ENCODE measurements at regions not wholly inside any gene's neighbourhood (a gene's known extent, or its start where the extent isn't known, plus 50 kb on each side); places are given as distances from the start of the nearest gene placed in this dataset.
"Not testable (repeated sequence)": the region's sequence is repeated elsewhere in the genome, so short reads cannot be mapped to it uniquely, and the experiment has no call there.

DNA sequence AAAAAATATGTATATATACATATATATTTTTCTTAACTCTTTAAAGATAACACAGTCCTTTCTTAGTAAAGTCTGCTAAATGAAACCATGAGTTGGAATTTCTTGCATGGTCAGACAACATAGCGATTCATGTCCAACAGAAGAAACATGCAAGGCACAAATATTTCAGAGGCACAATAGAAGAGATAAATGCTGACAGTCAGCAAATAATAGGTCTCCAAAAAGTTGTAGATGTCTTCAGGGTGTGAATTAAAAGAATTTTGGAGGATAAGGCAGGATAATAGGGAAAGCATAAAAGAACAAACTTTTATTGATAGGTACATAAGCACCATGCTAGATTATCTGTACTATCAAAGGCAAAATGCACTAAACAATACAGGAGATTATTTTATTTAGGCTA is 800.2 kb downstream of the PLCL1 start:
- DNase-seq: no peak

DNA sequence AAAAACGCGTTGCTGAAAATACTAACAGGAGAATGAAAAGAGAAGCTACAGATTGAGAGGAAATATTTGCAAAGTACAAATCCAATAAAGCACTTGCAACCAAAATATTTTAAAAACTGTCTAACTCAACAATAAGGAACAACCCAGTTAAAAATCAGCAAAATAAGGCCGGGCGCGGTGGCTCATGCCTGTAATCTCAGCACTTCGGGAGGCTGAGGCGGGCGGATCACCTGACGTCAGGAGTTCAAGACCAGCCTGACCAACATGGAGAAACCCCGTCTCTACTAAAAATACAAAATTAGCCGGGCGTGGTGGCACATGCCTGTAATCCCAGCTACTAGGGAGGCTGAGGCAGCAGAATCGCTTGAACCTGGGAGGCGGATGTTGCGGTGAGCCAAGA is 798.6 kb downstream of the PLCL1 start:
- DNase-seq: not testable (repeated sequence)

DNA sequence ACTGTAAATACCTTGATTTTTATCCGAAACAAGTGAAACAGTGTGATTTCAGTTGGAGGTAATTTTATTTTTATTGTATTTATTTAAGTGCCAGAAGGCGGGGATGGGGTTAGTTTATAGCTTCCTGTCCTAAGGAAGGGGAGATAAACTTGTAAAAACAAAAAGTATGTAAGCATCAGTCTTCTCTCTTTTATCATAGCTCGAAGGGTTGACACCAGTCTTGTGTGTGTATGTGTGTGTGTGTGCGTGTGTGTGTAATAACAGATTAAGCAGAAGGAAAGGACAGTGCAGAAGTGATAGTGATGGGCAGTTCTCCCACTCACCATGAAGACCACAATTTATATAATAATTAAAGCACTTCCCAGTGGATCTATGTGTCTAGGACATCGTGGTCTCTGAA is 793.3 kb downstream of the PLCL1 start:
- no peak for DNase-seq

DNA sequence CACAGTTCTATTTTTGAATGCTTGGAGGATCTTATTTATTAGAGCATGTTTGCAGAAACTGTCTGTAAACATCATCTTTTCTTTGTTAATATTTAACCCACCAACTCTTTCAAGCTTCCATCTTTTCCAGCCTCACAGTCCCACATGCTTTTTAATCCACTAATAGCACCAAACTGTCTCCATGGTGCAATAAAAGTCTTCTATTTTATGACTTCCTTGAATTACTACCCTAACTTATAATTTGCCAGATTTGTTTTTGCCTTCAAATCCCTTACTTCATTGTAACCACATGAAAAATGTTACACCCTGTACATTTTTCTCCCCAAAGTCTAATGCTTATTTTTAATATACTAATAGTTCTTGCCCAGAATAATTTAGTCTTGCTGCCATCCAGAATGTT is 792.6 kb downstream of the PLCL1 start:
- no peak for DNase-seq

DNA sequence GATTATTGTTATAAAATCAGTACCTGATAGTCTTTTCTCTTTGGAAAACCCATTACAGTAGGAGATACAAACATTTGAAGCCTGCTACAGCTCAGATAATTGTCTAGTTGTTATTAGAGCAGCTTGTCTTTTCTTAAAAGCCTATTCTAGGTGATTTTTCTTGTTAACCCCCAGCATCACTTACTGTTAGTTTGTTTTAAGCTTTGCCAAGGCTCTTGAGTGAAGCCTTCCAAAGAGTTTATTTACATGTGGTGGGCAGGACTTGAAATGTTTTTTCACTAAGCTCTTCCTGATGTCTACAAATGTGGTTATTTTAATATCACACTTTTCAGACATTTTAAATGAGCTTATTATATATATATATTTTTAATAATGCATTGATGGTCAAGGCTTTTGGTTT is 791.3 kb downstream of the PLCL1 start:
- no peak for DNase-seq

DNA sequence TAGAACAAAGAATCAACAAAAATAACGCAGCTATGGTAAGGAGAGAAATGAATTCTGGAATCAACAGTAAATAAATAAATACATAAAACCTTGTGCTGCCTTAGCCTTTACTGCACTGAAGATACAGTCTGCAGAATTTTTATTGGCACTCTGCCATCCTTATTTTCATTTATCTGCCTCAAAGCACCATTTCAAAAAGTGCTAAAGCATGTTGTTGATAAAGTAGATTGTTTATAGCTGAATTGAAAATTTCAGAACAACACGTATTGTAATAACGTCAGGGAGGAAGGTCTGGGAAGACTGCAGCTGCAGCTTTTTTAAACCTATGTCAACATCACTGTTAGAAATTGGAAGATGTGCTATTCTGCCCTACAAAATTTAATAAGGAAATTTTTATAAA is 787.2 kb downstream of the PLCL1 start:
- DNase-seq: no peak

DNA sequence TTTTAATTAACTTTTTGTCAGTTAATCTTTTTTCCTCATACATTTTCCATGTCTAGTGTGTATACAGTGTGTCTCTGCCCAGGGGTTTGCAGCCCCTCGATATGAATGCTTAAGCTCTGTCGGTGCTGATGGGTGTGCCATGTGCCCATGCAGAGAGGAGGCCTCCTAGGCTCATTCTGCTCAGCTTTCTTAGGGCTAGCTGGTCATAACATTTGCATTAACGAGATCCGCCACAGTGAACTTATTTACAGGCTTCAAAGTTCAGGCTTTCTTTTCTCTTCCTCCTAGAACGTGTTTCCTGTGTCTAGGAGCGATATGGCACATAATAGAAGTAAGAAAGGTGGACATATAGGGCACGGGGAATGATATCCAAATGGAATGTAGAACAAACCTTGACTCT is 783.3 kb downstream of the PLCL1 start:
- DNase-seq: no peak

DNA sequence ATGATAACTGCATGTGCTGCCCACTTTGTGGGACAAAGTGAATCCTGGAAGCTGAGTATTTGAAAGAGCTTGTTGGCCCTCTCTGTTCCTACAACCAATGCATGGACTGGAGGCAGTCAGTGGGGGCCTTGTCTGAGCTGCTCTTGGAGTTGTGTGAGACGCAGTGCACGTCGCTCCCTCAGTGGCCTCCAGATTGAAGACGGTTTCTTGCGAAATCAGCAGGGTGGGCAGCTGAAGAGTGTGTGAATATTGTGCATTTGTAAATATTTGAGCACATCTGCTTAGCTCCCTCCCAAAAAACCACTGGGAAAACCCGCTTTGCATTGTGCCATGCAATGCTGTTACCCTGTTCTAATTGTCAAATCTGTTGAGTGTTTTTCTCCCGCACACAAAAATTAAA is 782.8 kb downstream of the PLCL1 start:
- no peak for DNase-seq

DNA sequence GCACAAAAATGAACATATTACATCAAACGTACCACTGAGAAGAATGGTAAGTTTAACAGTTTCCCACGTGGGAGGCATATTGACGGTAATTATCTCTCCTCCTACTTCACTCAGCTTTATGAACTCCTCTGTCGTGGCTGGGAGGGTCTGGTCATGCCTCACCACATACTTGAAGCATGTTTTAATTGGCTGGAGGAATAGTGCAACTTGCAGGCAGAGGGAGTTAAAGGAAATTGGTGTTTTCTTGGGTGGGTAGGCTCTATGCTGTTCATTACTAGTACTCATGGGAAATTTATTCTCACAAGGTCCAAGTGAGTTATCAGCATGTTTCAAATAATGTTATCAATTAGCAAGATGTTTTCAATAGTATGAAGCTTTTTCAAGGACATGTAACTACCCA is 767.0 kb downstream of the PLCL1 start:
- DNase-seq: no peak

DNA sequence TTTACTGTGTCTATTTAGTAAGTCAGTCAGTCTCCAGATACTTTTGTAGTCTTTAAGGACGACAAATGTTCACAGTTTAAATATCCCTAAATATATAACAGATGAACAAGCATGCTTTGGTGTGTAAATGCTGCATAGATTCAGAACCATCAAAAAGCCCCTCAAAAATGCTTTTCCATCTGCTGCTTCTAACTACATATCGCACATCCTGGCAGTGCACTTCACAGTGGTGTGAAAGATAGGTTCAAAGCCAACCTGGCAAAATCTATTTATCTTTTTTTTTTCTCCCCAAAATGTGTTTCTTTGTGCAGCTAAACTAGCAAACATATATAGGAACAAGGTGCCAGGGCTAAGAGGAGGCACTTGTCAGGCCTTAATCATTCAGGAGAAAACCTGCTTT is 753.8 kb downstream of the PLCL1 start:
- no peak for DNase-seq

DNA sequence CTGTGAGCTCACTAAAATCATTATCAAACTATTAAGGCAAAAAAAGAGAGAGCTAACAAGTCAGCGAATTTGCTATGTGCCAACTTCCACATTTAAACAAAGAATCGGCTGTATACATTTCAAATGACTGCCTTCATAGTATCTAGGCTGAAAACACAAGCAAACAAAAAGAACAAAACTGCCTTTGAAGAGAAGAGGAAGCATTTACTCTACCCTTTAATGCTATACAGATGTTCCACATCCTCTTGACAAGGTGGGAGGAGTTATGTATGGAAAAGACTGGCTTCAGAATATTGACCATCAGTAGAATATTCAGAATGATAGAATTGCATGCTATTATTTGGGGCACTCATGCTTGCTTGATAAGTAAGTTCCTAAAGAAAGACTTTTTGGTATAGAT is 741.7 kb downstream of the PLCL1 start:
- no peak for DNase-seq

DNA sequence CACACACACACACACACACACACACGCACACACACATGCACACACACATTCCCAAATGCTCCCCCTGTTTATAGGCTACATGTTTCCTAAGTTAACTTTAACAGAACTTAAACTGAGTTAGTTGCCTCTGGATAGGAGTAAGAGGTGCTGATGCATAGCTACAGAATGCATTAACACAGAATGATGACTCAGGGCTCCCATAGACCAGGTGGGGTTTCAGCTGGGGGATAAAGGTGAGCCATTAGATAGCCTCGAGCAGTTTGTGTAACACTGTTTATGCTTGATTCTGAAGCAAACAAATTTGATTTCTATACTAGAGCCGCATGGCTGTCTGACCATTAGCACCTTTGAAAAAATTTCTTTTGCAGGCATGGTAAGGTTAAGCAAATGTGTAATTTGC is 741.0 kb downstream of the PLCL1 start:
- DNase-seq: no peak

DNA sequence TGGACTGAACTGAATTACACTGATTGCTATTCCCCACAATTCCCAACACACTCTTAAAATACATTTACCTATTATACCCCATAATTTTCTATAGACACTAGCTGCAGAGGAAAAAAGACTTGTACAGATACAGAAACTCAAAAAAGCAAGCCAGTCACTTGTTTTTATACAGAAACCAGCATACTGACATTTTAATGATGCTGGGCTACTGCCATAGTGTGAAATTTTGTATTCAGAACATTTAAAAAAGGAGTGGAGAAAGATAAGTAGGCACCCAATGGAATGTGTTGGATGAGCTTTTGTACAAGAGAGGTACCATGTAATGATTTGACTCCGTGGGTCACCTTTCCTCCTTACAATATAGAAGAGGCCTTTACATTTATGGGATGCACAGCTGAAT is 740.1 kb downstream of the PLCL1 start:
- DNase-seq: no peak

DNA sequence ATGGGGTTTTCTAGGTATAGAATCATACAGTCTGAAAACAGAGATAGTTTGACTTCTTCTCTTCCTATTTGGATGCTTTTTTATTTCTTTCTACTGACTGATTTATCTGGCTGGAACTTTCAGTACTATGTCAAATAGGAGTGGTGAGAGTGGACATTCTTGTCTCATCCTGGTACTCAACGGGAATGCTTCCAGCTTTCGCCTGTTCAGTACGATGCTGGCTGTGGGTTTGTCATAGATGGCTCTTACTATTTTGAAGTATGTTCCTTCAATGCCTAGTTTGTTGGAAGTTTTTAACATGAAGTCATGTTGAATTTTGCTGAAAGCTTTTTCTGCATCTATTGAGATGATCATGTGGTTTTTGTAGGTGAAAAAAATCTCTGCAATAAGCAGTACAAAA is 730.4 kb downstream of the PLCL1 start:
- no peak for DNase-seq

DNA sequence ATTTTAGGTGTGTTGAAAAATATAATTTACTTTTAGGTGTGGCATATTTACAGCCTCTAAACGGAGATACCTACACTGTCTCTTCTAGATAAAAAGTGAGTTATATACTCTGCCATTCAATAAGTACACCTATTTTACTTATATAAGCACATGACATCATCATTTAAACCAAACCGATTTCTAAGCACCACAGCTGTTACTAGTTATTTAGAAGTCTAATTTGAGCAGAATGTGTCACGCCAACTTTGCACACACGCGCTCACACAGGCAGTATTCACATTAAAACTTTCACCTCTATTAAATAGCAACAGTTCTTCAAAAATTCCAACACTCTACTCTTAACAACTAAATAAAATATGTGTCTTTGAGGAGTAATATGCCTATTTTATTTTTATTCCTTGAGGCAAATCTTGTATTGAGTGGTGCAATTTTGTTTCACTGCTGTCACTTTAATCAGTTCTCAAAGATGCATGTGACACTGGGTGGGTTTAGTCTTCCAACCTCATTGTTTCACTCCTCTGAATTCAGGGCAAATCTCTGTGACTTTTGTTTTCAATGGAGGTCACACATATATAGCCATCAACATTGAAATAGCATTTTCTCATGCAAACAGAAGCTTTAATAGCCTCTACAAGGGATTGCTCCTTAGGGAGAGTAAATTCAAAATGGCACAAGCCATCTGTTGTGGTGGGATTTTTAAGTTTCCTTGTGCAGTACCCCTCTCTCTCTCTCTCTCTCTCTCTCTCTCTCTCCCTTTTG is 721.0 kb downstream of the PLCL1 start:
- DNase-seq: no peak

DNA sequence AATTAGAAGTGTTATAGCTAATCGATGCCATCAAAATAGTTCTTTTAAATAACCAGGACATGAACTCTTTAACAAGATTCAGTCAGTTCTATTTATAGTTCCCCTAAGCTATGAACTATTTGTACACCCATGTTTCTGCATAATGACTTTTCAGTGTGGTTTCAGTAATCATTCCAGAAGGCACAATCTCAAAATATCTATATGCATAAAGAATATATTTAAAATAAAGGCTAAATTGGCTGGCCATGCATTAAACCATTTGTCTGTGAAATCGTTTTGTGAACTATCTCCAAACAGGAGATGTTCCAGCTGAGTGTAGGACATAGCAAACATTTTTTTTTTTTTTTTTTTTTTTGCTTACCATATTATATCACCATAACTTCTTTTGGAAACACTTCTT is 719.3 kb downstream of the PLCL1 start:
- no peak for DNase-seq

DNA sequence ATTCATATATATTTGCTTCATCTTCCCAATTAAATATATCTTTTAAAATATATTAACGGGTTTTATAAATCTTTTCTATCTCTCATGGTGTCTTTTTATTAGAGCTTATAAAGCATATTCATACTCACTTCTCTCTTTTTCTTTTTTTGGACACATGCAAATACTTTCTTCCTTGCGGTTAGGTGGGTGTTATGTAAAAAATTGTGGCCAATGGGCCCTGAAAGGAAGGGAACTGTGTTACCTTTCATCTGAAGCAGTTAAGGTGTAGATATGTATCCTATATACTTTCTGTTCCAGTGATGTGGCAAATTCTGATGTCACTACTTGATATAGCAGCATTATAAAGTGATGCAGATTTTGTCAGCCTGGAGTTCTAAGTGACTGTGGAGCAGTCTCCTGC is 714.5 kb downstream of the PLCL1 start:
- no peak for DNase-seq

DNA sequence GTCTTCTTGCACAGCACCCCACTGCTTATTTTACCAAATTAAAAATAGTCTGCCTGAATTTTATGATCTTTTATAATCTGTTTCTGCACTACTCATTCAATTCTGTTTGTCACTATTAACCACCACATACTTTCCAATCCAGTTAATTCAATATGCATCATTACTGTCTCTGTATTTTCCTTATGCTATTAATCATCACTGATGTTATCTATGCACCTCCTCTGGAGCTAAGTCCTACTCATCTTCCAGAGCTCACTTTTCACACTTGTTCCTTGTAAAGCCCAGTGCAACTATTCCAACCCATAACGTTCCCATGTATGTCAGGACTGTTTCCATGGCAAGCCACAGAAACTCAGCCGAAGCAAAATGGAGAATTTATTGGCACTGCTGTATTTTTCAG is 713.6 kb downstream of the PLCL1 start:
- DNase-seq: no peak

DNA sequence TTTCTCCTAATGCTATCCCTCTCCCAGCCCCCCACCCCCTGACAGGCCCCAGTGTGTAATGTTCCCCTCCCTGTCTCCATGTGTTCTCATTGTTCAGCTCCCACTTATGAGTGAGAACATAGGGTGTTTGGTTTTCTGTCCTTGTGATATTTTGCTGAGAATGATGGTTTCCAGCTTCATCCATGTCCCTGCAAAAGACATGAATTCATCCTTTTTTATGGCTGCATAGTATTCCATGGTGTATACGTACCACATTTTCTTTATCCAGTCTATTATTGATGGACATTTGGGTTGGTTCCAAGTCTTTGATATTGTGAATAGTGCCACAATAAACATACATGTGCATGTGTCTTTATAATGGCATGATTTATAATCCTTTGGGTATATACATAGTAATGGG is 704.2 kb downstream of the PLCL1 start:
- not testable (repeated sequence) for DNase-seq

DNA sequence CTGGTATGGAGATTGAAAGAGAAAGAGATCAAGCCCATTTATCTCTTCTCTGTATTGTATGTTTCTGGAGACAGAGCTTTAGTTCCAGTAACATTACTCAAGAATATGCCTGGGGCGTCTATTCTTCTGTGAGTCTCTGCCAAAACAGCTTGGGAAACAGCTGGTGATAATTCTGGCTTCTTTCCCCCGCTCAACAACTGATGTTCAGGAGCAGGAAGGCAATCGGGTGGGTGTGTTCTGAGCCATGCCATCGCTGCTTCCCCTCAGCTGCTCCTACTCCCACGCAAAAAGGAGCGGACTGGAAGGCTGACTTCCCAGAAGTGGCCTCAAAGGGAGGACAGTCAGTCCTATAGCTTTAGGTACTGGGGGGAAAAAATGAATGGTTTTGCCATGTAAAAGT is 695.1 kb downstream of the PLCL1 start:
- DNase-seq: no peak

DNA sequence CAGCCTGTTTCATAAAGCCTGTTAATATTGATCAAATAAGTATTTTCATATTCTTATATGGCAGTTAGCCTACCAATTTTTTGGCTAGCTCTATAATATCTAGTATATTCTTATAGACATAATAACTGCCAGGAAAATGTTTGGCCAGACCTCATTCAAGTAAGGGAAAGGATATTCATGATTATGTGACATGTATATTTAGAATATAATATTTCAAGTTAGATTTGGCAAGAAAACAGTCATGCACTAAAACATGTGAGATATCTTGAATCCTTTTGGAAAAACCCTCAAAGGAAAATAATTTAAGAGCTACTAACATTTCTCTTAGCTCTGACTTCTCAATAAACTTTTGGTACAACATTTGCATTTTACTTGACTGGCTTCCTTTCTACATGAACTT is 694.1 kb downstream of the PLCL1 start:
- no peak for DNase-seq

DNA sequence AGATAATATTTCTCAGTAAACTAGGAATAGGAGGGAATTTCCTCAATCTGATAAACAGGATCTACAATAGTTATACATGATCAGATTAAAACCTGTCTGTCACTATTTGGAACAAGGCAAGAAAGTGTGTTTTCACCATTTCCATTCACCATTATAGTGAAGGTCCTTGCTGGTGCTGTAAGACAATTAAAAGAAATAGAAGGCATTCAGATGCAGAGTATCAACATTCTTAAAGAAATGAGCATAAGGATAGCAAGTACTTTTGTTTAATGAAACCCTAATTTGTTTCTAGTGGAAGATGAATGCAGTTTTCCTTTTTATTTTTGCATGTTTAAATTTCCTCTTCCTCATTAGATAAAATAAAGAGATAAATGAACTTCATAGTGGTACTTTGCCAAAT is 693.7 kb downstream of the PLCL1 start:
- no peak for DNase-seq

DNA sequence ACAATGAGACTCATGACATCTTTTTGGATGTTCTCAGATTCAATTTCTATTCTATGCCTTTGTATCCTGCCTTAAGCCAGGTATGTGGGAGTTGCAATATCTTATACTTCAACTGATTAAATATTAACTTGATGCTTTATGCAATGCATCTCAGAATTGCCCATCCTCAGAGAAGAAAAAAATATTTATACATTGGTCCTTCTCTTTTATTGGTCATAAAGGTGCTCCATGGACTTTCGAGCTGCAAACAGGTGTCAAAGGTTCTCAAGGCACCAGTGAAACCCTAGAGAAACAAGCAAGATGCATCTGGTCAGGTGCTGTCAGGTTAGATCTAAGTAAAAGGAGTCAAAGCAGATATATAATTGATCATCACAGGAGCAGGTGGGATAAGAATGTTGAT is 690.5 kb downstream of the PLCL1 start:
- DNase-seq: no peak

DNA sequence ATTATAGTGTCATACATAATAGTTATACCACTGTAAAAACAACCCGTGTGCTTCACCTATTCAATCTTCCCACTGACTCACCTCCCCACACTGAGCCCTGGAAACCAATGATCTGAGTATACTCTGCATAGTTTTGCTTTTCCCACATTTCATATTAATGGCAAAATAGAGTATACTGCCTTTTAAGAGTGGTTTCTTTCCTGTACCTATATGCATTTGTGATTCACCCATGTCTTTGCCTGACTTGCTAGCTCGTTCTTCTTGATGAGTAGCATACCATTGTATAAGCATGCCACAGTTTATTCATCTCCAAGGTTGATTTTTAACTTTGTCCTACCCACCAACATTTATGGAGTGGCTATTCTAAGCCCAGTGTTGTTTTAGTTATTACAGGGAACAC is 686.4 kb downstream of the PLCL1 start:
- no peak for DNase-seq

DNA sequence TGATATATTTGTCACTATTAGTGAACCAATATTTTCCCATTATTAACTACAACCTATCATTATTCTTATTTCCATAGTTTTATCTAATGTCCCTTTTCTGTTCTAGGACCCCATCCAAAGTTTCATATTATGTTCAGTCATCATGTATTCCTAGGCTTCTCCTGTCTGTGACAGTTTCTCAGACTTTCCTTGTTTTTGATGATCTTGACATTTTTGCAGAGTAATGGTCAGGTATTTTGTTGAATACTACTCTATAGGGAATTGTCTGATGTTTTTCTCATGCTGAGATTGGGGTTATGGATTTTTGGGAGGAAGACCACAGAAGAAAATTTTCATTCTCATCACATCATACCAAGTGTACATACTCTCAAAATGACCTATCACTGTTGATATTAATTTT is 684.6 kb downstream of the PLCL1 start:
- DNase-seq: no peak

DNA sequence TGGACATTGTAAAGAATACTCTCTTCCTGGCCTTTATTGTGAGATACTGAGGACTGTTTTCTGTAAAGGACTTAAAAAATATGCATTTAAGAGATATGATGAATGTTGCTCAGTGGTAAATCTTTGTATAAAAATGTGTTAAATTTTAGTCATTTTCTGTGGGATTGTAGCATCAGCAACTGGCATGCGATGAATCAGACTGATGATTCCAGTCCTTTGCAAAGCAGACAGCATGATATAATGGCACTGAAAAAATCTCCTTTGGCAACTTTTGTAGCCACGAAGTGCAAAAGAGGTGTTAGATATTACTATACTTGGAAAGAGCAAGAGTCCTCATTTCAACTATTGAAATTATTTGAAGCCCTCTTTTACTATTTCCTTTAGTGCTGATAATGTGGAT is 678.7 kb downstream of the PLCL1 start:
- DNase-seq: no peak
